IMR-90 (cell line): ENCODE measurements at regions not wholly inside any gene's neighbourhood (a gene's known extent, or its start where the extent isn't known, plus 50 kb on each side); places are given as distances from the start of the nearest gene placed in this dataset.

Experiments used
- BHLHE40 ChIP-seq: fragments of 150-350 bp; IDR thresholded peaks from 2 replicates; pipeline ENCODE4 v1.6.1; 2016; ENCODE audit warnings: mild to moderate bottlenecking, low read depth, low read length
- CEBPB ChIP-seq: IDR thresholded peaks from 2 replicates; pipeline ENCODE4 v1.6.1; 2012; ENCODE audit warnings: low read depth, low read length, improper control_type of control experiment
- POLR2A ChIP-seq: IDR thresholded peaks from 2 replicates; pipeline ENCODE4 v1.6.1; 2012; ENCODE audit warnings: mild to moderate bottlenecking, low read depth, low read length
- RAD21 ChIP-seq: IDR thresholded peaks from 2 replicates; pipeline ENCODE4 v1.6.1; 2012; ENCODE audit warnings: low read length, improper control_type of control experiment
- RCOR1 ChIP-seq: IDR thresholded peaks from 2 replicates; pipeline ENCODE4 v1.6.1; 2012; ENCODE audit warnings: mild to moderate bottlenecking, low read length, improper control_type of control experiment; ENCODE audit not compliant: insufficient replicate concordance
- TF ChIP-seq, protein P1 (sequence below): conservative IDR thresholded peaks from 2 replicates; pipeline ENCODE4 v1.5.1; 2012; ENCODE audit warnings: mild to moderate bottlenecking, low read depth, low read length, improper control_type of control experiment

DNA sequence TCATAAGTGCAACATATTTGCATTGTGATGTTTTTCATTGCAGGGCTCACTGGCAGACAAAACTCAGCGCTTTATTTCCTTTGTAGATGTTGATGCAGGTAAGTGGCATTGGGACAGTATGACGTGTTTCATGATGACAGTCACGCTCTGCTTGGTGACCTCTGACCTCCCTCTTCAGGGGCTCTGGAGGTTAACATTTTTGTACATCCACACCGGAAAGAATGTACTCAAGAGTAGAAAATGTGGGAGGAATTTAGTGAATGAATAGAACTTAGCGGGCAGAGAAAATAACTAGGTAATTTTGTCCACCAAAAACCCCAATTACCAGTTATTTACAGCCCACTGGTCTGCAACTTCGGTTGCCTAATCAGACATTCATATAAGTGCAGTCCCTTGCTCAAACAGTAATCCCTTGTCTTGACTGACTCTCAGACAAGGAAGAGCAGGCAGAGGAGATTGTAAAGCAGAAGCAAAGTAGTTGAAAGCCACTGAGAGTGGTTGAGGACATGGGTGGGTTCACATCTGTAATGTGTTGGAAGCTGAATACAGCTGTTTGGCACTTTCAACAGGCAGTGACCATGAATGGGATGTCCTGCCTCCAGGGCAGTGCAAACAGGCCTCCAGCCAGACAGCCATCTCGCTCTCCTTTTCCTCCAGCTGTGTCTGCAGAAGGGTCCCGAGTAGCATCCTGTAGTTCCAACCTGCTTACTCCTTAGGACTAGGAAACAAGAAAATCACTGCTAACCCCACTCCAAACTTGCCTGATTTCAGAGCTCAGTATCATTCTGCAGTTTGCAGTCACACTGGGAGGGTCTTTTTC is 188.9 kb downstream of the NRIP1 start:
- TF ChIP-seq POLR2A (no peak), CEBPB (no peak), RAD21 (no peak), RCOR1 (no peak), BHLHE40 (no peak)
- TF ChIP-seq, protein P1, sequence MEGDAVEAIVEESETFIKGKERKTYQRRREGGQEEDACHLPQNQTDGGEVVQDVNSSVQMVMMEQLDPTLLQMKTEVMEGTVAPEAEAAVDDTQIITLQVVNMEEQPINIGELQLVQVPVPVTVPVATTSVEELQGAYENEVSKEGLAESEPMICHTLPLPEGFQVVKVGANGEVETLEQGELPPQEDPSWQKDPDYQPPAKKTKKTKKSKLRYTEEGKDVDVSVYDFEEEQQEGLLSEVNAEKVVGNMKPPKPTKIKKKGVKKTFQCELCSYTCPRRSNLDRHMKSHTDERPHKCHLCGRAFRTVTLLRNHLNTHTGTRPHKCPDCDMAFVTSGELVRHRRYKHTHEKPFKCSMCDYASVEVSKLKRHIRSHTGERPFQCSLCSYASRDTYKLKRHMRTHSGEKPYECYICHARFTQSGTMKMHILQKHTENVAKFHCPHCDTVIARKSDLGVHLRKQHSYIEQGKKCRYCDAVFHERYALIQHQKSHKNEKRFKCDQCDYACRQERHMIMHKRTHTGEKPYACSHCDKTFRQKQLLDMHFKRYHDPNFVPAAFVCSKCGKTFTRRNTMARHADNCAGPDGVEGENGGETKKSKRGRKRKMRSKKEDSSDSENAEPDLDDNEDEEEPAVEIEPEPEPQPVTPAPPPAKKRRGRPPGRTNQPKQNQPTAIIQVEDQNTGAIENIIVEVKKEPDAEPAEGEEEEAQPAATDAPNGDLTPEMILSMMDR, result no peak
